NCI-H1048 (cell line): ENCODE measurements at regions not wholly inside any gene's neighbourhood (a gene's known extent, or its start where the extent isn't known, plus 50 kb on each side); places are given as distances from the start of the nearest gene placed in this dataset.
"Not testable (repeated sequence)": the region's sequence is repeated elsewhere in the genome, so short reads cannot be mapped to it uniquely, and the experiment has no call there.

ENCODE experiments used
- DNase-seq: peaks from one replicate; lab custom pipeline; 2025; lab: John Stamatoyannopoulos, UW

DNA sequence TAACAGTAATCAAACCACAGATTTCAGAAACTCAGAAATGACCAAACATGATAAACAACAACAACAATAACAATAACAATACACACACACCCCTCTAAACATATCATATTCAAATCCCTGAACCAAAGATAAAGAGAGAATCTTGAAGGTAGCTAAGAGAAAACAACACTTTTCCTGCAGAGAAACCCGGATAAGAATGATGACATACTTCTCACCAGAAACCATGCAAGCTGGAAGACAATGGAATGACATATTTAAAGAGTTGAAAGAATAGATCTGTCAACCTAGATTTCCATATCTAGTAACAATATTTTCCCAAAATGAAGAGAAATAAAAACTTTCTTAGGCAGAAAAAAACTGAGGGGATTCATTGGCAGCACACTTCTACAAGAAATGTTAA is 138.1 kb downstream of the LIG4 start:
- DNase-seq, result no peak

DNA sequence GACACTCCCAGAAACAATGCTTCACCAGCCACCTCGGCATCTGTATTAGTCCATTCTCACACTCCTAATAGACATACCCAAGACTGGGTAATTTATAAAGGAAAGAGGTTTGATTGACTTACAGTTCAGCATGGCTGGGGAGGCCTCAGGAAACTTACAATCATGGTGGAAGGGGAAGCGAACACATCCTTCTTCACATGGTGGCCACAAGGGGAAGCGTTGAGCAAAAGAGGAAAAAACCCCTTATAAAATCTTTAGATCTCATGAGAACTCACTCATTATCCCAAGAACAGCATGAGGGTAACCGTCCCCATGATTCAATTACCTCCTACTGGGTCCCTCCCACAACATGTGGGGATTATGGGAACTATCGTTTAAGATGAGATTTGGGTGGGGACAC is 140.9 kb downstream of the LIG4 start:
- not testable (repeated sequence) for DNase-seq

DNA sequence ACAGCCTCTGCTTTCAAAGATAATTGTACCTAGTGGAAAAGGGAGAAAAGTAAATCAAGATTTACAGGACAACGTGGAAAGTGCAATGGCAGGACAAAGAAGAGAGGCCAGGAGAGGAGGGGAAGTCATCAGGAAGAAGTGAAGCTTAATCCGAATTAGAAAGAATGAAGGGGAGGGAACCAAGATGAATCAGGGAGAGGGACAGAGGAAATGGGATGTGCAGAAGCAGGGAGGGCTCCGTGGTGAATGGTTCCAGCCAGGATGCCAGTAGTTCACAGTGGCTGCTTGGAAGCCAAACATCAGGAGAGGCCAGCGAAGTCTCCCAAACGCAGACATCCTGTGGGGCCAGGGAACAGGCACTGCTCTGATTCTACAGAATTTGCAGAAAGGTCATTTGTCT is 144.4 kb downstream of the LIG4 start:
- DNase-seq, result no peak

DNA sequence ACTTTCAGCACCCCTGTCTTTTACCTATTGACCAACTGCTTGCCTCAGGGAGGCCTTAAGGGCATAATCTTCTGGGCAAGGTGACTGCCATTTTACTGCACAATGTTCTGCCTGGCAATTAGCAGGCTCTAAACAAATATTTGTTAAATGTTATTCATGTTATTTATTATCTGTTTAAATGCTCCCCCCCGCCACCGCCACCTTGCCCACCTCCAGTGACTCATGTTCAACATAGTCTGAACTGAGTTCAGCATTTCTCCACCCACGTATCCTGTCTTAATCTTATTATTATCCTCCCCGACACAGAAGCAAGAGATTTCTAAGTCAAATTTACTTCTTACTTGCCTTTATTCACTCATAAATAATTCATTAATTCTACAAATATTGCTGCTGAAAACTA is 144.8 kb downstream of the LIG4 start:
- no peak for DNase-seq

DNA sequence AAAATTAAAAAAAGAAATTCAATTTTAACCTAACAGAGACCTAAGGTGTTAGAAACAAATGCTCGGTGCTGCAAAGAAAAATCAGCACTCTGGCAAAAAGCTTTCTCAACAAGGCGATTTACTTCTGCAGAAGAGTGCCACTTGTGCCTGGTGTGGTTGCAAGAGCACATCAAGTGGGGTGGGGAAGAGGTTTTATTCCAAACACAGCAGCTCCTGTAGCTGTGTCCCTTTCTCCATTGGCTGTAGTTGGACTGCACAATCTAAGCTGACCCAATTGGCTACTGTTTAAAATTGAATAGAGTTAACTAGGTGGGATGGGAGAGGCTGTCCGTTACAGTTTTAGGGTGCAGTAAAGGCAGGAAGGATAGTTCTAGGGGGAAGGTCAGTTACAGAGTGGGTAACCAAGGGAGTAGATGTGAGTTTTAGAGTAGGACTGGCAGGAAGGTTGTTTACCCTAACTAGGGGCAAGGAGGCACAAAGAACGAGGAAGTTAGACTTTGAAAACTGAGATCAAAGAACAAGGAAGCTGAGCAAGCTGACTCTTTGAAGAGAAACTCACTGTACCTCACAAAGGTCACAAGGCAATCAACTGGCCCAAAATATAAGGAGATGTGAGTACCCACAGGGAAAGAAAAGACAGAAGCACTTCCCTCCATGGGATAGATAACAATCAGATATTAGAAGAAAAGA is 145.7 kb downstream of the LIG4 start:
- no peak for DNase-seq

DNA sequence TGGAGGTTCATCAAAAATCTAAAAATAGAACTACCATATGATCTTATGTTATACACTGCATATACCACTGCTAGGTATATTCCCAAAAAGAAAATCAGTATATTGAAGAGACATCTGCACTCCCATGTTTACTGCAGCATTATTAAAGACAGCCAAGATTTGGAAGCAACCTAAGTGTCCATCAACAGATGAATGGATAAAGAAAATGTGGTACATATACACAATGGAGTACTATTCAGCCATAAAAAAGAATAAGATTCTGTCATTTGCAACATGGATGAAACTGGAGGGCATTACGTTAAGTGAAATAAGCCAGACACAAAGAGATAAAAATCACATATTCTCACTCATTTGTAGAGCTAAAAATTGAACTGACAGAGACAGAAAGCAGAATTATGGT is 151.0 kb downstream of the LIG4 start:
- DNase-seq, result not testable (repeated sequence)

DNA sequence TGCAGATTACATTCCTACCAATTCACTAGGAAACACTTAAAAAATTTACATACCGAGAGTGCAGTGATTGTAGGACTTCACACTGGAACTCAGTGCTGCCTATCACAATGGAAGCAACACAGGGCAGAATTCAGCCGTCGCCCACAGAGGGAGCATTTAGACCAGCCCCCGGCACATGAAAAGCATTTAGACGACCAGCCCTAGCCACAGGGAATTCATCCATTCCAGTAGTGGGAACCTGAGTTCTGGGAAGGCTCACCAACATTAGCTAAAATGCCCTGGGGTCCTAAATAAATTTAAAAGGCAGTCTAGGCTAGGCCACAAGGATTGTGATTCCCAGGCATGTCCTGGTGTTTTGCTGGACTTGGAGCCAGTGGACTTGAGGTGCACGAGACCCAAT is 155.2 kb downstream of the LIG4 start:
- no peak for DNase-seq

DNA sequence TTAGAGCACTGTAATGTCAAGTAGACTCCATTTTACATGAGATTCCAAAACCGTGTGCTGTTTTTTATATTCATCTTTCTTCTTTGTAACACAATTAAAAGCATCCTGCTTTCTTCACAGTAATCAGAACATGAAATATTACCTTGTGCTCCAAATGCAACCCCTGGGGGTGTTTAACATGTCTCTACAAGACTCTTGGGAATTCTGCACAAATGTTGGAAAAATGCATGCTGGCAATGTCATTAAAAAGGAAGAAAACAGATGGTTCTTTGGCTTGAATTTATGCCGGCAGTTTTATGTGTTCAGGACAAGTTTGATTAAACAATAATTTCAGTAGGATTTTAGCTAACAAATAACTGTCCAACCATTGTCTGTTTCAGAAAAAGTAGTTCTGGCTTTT is 159.1 kb downstream of the LIG4 start:
- DNase-seq, result no peak

DNA sequence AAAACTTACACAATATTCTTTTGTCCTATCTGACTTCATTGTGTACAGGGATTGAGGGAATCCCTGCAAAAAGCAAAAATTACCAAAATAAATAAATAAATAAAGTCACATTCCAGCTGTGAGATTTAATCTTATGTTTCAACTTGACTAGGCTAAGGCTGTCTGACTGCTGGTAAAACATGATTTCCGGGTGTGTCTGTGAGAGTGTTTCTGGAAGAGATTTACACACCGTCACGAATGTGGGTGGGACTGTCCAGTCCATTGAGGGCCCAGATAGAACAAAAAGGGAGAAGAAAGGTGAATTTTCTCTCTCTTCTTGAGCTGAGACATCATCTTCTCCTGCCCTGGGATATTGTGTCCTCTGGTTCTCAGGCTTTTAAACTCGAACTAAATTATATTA is 166.1 kb downstream of the LIG4 start:
- no peak for DNase-seq

DNA sequence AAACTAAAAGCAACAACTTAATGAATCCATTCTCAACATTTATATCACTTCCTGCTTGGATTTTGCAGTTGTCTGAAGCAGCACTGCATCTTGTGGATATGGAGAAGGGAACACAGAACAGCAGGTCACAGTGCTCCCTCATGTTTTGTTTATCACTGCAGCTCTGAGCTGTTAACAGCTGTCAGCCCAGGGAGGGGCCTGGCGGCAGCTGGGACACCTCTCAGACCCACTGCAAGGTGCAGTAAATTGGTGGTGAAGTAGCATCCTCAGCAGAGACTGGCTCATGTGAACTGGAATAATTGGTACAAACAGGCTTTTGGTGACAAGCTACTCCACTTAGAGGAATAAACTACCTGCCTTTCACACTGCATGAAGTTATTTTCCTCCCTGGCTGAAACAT is 170.4 kb downstream of the LIG4 start:
- DNase-seq, result no peak

DNA sequence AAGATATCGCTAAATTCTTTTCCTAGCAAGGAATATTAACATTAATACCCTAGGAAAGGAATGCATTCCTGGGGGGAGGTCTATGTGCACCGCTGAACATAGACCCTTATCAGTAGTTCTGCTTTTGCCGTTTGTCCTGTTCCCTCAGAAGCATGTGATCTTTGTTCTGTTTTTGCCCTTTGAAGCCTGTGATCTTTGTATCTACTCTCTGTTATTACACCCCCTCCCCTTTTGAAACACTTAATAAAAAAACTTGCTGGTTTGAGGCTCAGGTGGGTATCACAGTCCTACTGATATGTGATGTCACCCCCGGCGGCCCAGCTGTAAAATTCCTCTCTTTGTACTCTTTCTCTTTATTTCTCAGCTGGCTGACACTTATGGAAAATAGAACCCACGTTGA is 172.5 kb downstream of the LIG4 start:
- DNase-seq, result not testable (repeated sequence)

DNA sequence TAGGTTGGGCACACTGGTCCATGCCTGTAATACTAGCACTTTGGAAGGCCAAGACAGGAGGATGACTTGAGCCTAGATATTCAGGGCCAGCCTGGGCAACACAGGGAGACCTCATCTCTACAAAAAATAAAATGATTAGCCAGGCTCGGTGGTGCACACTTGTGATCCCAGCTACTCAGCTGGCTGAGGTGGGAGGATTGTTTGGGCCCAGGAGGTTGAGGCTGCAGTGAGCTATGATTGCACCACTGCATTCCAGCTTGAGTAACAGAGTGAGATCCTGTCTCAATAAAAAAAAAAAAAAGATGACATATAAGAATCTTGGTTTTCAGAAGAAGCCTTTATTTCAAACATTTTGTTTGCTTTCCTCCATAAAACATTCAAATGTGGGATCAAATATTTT is 178.0 kb downstream of the LIG4 start:
- no peak for DNase-seq

DNA sequence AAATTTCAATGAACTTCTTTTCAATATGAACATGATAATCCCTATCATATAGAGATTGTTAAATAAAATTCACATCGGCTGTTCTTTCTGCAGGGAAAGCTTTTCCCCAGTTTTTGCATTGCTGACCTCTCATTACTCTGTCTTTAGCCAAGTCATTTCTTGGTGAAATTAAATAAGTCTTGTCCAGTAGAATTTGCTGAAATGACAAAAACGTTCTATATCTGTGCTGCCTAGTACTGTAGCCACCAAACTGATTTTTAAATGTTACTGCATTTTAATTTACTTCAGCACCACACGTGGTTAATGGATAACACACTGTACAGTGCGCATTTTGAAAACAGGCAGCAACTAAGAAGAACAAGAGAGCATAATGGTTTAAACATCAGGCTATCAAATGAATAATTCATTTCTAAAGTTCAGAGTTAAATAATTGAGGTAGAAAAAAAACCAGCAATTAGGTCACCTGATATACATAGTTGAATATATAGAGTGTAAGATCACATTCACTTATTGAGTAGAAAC is 178.9 kb downstream of the LIG4 start:
- DNase-seq, result no peak

DNA sequence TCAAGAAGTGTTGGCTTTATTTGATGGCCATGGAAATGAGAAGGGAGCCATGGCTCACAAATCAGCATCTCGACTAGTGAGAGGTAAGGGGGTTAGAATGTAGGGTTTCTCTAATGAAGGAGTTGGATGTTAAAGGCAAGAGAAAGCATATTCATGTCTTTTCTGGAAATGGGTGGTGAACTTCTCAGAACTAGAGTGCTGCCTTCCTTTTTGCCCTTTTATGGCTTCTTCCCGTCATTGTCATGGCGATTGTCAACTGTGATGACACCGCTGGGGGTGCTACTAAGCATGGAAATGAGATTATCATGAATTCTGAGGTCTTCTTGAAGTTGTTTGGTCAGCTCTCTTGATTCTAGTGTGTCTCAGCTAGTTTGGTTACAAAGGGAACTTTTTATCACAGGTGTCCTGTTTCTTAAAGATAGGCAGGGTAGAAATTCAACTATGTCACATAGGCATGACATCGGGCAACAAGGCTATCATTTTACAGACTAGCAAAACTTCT is 180.4 kb downstream of the LIG4 start:
- DNase-seq, result no peak

DNA sequence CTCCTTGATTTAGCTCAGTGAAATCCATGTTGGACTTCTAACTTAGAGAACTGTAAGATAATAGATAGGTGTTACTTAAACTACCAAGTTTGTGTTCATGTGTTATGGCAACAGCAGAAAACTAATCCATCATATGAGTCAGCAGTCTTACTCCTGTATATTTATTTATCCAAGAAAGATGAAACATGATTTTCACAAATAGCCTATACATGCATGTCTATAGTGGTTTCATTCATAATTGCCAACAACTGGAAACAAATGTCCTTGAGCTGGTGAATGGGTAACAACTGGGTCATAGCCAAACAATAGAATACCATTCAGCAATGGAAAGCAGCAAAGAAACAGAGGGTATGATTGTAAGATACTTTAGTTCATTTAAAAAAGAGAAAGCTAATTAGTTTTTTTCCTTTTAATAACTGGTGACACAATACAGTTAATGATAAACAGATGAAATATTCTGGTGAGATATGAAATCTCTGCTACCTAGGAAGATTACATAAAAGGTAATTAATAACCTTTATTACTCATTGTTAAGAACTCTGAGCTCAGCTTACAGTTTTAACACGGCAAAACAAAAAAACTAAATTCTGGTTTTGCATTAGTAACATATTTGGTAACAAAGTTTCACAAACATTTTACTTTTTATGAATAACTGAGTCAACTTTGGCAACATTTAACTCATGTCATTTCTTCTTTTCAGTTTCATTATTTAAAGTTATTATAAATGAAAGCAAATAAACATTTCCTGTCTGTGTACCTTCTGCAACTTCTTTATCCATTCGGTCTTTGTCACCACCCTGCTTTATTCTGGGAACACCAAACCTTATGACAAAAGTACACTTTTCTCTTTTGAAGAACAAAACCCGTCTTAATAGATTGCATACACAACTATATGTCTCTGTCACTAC is 181.3 kb downstream of the LIG4 start:
- no peak for DNase-seq

DNA sequence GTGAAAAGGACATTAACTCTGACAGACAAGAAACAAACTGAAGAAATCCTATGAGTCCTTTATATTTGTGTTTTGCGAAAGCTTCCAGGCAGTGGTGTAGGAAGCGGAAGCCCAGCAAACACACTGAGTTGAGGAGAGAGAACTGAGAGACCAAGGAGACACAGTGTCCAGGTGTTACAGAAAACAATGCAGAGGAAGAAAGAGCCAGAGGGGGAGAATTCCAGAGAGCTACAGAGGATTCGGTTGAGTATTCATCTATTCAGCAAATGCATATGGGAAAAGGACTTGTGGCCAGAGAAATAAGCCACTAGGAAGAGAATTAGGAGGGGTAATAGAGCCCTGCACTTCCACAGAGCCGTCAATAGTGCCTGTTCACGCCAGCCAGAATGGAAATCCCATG is 183.5 kb downstream of the LIG4 start:
- no peak for DNase-seq

DNA sequence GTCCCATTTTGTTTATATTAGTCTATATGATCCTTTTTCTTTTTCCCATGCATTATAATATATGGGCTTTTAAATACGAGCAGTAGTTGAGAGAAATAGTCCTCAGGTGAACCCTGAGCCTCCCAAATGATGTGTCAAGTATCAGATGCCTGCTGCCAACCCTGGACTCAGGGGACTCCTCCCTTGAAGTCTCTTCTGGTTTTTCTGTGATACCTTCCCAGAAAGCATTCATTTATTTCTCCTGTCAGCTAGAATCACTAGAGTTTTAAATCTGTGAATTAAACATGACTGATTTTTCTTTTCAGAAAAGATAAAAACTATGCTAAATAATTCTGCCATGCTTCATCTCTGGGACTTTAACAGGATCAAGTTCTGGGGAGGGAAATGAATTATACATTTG is 184.6 kb downstream of the LIG4 start:
- DNase-seq, result no peak

DNA sequence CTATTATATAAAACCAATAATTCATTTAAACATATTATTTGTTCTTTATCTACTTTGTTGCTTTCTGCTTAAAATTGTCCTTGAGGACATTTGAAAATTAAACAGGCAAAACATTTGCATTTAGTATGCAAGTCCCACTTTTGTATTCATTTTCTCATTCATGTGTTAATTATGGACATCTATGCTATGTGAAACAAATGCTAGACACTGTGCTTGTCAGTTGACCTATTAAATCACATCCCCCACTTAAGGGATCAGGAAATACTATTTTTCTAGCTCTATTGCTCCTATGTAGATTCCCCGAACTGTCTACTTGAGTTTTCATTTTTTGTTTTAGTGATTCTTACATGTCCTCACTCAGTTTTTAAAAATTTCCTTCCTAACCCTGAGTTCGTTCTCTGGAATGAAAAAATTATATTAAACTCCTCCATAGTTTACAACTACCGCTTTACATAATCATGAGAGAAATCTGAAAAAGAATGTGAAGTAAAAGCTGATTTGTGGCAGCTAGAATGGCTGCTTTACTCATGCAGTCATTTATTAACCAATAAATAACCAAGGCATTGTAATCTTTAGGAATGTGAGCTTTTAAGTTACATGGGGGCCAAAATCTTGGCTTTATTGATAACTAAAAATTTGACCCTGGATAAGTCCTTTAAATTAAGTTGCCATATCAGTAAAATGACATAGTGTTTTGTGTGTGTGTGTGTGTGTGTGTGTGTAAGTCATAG is 188.5 kb downstream of the LIG4 start:
- no peak for DNase-seq

DNA sequence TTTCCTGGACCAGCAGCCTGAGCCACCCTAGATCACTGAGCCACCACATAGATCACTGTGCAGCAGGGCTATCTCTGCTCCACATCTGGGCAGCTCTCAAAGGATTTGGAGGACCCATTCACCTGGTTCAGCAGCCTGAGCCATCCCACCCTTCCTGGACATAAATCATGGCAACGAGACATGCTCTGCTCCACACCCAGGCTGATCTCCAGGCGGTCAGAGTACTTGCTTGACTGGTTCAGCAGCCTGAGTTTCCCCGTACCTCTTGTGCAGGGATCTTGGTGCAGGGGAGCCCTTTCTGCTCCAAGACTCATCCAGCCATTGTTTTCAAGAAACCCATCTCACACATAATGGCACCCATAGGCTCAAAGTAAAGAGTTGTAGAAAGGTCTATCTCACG is 195.3 kb downstream of the LIG4 start:
- DNase-seq, result no peak

DNA sequence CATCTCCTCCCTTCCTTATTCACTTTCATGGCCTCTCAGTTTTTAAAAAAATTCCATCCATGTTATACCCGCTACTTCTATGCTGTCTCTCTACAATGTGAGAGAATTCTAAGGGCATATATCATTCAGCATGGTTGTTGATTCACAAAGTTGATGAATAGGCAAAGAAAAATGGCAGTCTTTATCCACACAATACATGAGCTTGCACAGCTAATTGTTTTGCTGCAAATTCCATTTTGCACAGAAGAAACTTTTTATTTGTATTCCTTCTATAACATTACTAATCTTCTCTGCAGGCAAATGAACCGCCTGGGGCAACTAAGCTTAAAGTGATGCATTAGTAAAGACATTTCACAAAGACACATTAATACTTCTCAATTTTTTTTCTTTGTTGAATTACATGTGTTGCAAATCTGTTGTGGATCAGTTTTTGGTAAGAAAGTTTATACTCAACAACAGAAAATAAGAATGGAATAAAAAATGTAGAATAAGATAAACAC is 196.9 kb downstream of the LIG4 start:
- DNase-seq, result no peak

DNA sequence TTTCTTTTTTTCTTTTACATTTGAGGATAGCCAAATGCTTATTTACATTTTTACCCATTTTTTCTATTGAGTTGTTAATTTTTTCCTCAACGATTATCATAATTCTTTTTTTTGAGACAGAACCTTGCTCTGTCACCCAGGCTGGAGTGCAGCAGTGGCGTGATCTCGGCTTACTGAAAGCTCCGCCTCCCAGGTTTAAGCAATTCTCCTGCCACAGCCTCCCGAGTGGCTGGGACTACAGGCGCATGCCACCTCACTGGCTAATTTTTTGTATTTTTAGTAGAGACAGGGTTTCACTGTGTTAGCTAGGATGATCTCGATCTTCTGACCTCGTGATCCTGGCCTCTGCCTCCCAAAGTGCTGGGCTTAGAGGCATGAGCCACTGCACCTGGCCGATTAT is 208.7 kb downstream of the LIG4 start:
- DNase-seq, result no peak

DNA sequence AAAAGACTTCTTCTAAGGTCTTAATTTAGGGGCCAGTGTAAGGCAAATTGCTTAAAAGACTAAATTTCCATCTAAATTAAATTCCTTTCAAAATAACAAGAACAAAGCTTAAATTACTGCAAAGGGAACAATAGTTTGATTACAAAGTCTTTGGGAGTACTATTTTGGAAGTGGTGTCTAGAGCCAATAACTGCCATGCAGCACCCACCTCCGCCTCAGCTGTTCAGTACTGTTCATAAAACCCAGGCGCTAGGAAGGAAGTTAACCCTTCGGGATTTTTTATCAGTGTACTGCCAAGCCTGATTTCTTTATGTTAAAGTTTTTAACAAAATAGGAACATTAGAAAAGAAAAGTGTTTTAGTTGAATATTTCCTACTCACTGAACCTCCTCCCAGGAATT is 210.1 kb downstream of the LIG4 start:
- DNase-seq, result no peak
